PFSK-1 (cell line): ENCODE measurements at regions not wholly inside any gene's neighbourhood (a gene's known extent, or its start where the extent isn't known, plus 50 kb on each side); places are given as distances from the start of the nearest gene placed in this dataset.

Experiments used
- FOXP2 ChIP-seq: optimal IDR thresholded peaks from 2 replicates; pipeline ENCODE3; 2011; ENCODE audit warnings: borderline replicate concordance, control low read depth, inconsistent platforms; ENCODE audit not compliant: insufficient read depth; ENCODE audit errors: extremely low read length, extremely low read depth
- POLR2AphosphoS5 ChIP-seq: IDR thresholded peaks from 2 replicates; pipeline ENCODE4 v1.6.1; 2012; ENCODE audit warnings: low read depth, mild to moderate bottlenecking, control low read depth, low read length, moderate library complexity
- REST ChIP-seq, 2 experiments: IDR thresholded peaks; 2 replicates each; pipeline versions ENCODE4 v1.6.1 to v1.8.0; 2011 to 2012; ENCODE audit warnings: low read depth in 2 of 2, low read length in 2 of 2, control low read depth in 1 of 2, inconsistent platforms in 1 of 2, mild to moderate bottlenecking in 1 of 2, moderate library complexity in 1 of 2; ENCODE audit not compliant: insufficient read depth in 1 of 2
- SIN3A ChIP-seq: IDR thresholded peaks from 2 replicates; pipeline ENCODE4 v1.6.1; 2012; ENCODE audit warnings: mild to moderate bottlenecking, low read length, moderate library complexity, borderline replicate concordance; ENCODE audit not compliant: insufficient read depth
- TAF1 ChIP-seq: IDR thresholded peaks from 2 replicates; pipeline ENCODE4 v1.6.1; 2012; ENCODE audit warnings: low read length, control low read depth, borderline replicate concordance; ENCODE audit not compliant: insufficient read depth

- TF ChIP-seq REST (IDR thresholded peaks at IDR 0.05; ENCODE audit: insufficient read depth in 1 of 2, low read depth in 2 of 2, low read length in 2 of 2) (no peak), SIN3A (no peak), TAF1 (no peak), POLR2AphosphoS5 (no peak), FOXP2 (no peak)
Measured at GRCh38 chr10:10110844-10111490, 906.7 kb upstream of the CELF2 start.

DNA sequence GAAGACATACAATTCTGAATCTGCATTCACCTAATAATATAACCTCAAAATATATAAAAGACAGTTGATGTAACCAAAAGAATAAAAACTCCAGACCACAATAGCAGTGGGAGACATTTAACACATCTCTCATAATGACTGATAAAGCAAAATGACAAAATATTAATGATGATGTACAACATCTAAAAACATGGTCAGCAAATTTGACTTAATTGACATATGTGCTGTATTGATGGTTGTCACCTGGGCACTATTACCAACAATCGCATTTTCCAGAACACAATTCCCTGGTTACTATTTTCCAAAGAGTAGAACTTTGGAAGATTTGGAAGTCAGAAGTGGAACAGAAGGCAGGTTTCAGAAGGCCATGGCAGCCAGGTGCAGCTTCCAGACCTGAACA lies 899.5 kb upstream of the CELF2 start:
- TF ChIP-seq SIN3A (no peak), FOXP2 (no peak), REST (IDR thresholded peaks at IDR 0.05; ENCODE audit: insufficient read depth in 1 of 2, low read depth in 2 of 2, low read length in 2 of 2) (no peak), TAF1 (no peak), POLR2AphosphoS5 (no peak)

DNA sequence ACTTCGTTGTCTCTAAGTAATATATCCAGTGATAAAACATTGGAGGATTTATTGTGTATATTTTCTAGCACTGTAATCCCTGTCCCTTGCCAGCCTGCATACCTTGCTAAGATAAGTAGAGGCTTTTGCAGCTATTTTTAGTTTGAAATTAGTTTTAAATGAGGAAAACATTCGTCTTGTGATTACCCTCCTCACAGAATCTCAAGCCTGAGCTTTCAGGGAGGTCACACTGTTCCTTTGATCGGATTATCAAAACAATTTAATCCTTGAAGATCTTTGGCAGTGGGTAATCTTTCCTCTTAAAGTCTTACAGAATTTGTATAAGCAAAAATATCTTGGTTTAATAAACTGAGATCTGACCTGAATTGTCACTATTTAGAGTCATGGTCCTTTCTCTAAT lies 897.0 kb upstream of the CELF2 start:
- TF ChIP-seq REST (IDR thresholded peaks at IDR 0.05; ENCODE audit: insufficient read depth in 1 of 2, low read depth in 2 of 2, low read length in 2 of 2) = no peak
- TF ChIP-seq POLR2AphosphoS5 = no peak

GRCh38 chr10:10125676-10126075 lies 892.0 kb upstream of the CELF2 start:
- TF ChIP-seq FOXP2 (no peak), REST (IDR thresholded peaks at IDR 0.05; ENCODE audit: insufficient read depth in 1 of 2, low read depth in 2 of 2, low read length in 2 of 2) (no peak), SIN3A (no peak), POLR2AphosphoS5 (no peak), TAF1 (no peak)

- TF ChIP-seq REST (IDR thresholded peaks at IDR 0.05; ENCODE audit: insufficient read depth in 1 of 2, low read depth in 2 of 2, low read length in 2 of 2) (no peak), POLR2AphosphoS5 (no peak), TAF1 (no peak), SIN3A (no peak), FOXP2 (no peak)
Measured at GRCh38 chr10:10126218-10126617, 891.5 kb upstream of the CELF2 start.
